ENCODE measurements at regions not wholly inside any gene's neighbourhood (a gene's known extent, or its start where the extent isn't known, plus 50 kb on each side); places are given as distances from the start of the nearest gene placed in this dataset.

GRCh38 chr5:128015478-128015877, 68.1 kb upstream of the SLC12A2 start (continued):
- no peak for TF ChIP-seq MBD2 (IDR thresholded peaks at IDR 0.05; ENCODE audit: borderline replicate concordance, low read depth)
- TF ChIP-seq C11orf30 (IDR thresholded peaks at IDR 0.05; ENCODE audit: low read depth) = peak; percentile 74; the same call in 1 of the 2 replicates
- no peak for TF ChIP-seq TCF7L2 (IDR thresholded peaks at IDR 0.05; ENCODE audit: low read depth, low read length)
- no peak for TF ChIP-seq GABPB1 (CRISPR knock-in tag; IDR thresholded peaks at IDR 0.05)
- no peak for TF ChIP-seq MTF1 (CRISPR knock-in tag; IDR thresholded peaks at IDR 0.05; ENCODE audit: borderline replicate concordance)
- no peak for TF ChIP-seq CHCHD3 (CRISPR knock-in tag; IDR thresholded peaks at IDR 0.05)
- TF ChIP-seq BRF1 (IDR thresholded peaks at IDR 0.05; ENCODE audit: borderline replicate concordance, extremely low read depth, insufficient read length) = no peak
- TF ChIP-seq CBFA2T3 (IDR thresholded peaks at IDR 0.05) = no peak
- no peak for TF ChIP-seq ZNF79 (CRISPR knock-in tag; IDR thresholded peaks at IDR 0.05; ENCODE audit: low read depth)
- TF ChIP-seq MAFF (IDR thresholded peaks at IDR 0.05; ENCODE audit: low read length) = peak; percentile 69; the same call in 1 of the 2 replicates
- no peak for TF ChIP-seq RERE (CRISPR knock-in tag; IDR thresholded peaks at IDR 0.05; ENCODE audit: borderline replicate concordance)
- no peak for TF ChIP-seq PKNOX1 (IDR thresholded peaks at IDR 0.05)
- peak; percentile 59 for TF ChIP-seq MAFK (IDR thresholded peaks at IDR 0.05; ENCODE audit: low read length)
- TF ChIP-seq CBFA2T2 (conservative IDR thresholded peaks at IDR 0.05) = no peak
- no peak for TF ChIP-seq CHD4 (IDR thresholded peaks at IDR 0.05; ENCODE audit: insufficient read depth, insufficient replicate concordance, low read depth, low read length, poor library complexity, severe bottlenecking)
- TF ChIP-seq DACH1 (IDR thresholded peaks at IDR 0.05; ENCODE audit: partially characterized antibody) = no peak
